ENCODE measurements at regions not wholly inside any gene's neighbourhood (a gene's known extent, or its start where the extent isn't known, plus 50 kb on each side); places are given as distances from the start of the nearest gene placed in this dataset.
"Not testable (repeated sequence)": the region's sequence is repeated elsewhere in the genome, so short reads cannot be mapped to it uniquely, and the experiment has no call there.

DNA sequence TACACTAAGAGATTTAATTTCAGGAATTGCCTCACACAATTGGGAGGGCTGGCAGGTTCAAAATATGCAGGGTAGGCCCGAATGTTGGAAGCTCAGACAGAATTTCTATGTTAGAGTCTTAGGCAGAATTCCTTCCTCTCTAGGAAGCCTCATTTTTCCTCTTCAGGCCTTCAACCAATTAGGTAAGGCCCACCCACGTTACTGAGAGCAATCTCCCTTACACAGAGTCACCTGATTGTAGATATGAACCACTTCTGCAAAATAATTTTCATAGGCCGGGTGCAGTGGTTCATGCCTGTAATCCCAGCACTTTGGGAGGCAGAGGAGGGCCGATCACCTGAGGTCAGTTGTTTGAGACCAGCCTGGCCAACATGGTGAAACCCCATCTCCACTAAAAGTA lies 50.2 kb upstream of the HIVEP1 start:
- no peak for DNase-seq (ENCODE audit: low read depth in 4 of 4, low spot score in 3 of 4)

GRCh38 chr6:11960909-11961779 lies 51.0 kb upstream of the HIVEP1 start:
- no peak for DNase-seq (ENCODE audit: low read depth in 4 of 4, low spot score in 3 of 4)

DNA sequence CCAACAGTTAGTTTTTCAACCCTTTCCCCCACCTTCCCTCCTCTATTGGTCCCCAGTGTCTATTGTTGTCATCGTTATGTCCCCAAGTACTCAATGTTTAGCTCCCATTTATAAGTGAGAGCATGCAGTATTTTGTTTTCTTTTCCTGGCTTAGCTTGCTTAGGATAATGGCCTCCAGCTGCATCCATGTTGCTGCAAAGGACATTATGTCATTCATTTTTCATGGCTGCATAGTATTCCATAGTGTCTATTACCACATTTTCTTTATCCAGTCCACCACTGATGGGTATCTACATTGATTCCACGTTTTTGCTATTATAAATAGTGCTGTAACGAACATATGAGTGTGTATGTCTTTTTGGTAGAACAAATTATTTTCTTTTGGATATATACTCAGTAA lies 55.3 kb upstream of the HIVEP1 start:
- no peak for DNase-seq (ENCODE audit: low read depth in 4 of 4, low spot score in 3 of 4)

GRCh38 chr6:11953641-11954040 lies 58.5 kb upstream of the HIVEP1 start:
- DNase-seq (ENCODE audit: low read depth in 4 of 4, low spot score in 3 of 4) = no peak

DNA sequence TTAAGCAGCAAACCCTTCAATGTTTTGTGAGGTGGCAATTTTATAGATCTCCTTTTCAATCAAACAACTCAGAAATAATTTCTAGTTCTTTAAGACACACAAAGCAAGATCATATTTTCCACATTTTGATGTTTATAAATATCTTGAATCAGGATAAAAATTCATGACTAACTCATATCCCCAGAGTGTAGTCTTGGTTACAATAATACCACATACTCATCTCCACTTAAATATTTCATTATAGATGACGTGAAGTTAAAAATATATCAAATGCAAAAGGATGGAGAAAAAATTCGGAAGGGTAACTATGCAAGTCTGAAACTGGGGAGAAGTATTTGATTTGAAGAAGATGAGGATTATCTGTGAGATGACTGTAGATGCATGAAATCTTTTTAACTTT lies 59.8 kb upstream of the HIVEP1 start:
- no peak for DNase-seq (ENCODE audit: low read depth in 4 of 4, low spot score in 3 of 4)

GRCh38 chr6:11951868-11952267 lies 60.2 kb upstream of the HIVEP1 start:
- DNase-seq (ENCODE audit: low read depth in 4 of 4, low spot score in 3 of 4) = no peak

DNA sequence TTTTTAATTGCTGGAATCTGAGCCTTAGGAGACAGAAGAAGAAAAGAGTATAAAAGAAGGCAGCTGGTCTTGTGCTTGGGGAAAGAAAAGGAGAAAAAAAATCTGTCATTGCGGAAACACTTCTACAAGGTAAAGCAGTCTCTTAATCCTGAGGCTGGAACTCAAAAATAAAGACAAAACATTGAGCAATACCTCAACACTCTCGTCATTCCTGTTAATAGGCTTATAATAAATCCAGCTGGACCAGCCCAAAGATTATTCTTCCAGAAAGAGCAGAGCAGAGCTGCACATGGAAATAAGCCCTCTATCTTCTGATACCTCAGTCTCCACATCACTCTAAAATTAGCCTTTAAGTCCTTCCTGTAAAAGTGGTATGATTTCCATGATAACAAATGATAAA lies 62.0 kb upstream of the HIVEP1 start:
- no peak for DNase-seq (ENCODE audit: low read depth in 4 of 4, low spot score in 3 of 4)

GRCh38 chr6:11947575-11947974 lies 64.5 kb upstream of the HIVEP1 start:
- no peak for DNase-seq (ENCODE audit: low read depth in 4 of 4, low spot score in 3 of 4)

GRCh38 chr6:11947063-11947462 lies 65.0 kb upstream of the HIVEP1 start:
- DNase-seq (ENCODE audit: low read depth in 4 of 4, low spot score in 3 of 4) = no peak

- peak in 1 of 4 donors; percentile 33 for DNase-seq (ENCODE audit: low read depth in 4 of 4, low spot score in 3 of 4)
Observed at GRCh38 chr6:11944111-11944510, 68.0 kb upstream of the HIVEP1 start.

- no peak for DNase-seq (ENCODE audit: low read depth in 4 of 4, low spot score in 3 of 4)
Observed at GRCh38 chr6:11943060-11943459, 69.1 kb upstream of the HIVEP1 start.

DNA sequence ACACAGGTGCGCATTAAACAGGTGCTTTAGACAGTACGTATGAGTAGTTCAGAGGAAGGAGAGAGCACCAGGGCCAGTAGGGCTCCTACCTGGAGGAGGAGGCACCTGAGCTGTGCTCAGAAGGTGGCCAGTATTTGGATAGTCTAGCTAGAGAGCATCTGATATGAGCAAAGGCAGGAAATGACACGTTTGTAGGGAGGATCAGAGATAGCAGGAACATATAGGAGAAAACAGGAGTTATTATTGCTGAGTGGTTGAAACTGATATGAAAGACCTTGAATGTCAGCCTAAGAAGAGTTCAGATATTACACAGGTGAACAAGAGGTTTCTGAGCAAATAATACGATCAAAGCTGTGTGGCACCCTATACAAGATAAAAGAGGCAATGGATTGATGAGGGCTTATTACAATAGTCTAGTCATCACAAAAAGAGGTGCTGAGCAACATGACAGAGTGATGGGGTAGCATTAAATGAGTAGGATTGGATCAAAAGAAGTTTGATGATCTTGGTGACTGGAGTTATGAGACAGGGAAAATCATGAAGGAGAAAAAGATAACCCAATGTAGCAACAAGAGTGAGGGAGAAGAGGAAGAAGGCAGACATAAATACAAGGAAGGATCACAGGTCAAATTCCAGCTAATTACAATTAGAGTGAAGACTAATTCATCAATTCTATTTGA lies 69.8 kb upstream of the HIVEP1 start:
- DNase-seq (ENCODE audit: low read depth in 4 of 4, low spot score in 3 of 4) = no peak

DNA sequence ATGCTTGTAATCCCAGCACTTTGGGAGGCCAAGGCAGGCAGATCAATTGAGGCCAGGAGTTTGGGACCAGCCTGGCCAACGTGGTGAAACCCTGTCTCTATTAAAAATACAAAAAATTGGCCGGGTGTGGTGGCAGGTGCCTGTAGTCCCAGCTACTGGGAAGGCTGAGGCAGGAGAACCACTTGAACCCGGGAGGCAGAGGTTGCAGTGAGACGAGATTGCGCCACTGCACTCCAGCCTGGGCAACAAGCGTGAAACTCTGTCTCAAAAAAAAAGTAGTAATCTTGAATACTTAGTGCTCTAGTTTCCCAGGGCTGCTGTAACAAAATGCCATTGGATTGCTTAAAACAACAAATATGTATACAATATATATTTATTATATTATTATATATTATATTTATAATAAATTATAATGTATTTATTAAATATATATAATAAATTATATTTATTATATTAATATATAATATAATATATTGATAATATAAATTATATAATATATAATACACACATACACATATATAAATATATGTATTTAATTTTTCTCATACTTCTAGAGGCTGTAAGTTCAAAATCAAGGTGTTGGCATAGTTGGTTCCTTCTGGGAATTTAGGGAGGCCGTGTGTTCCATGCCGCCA lies 71.5 kb upstream of the HIVEP1 start:
- DNase-seq (ENCODE audit: low read depth in 4 of 4, low spot score in 3 of 4) = not testable (repeated sequence)

GRCh38 chr6:11938285-11938890 lies 73.7 kb upstream of the HIVEP1 start:
- peak; percentile 23 to 67 (median 42) for DNase-seq (ENCODE audit: low read depth in 4 of 4, low spot score in 3 of 4)

DNA sequence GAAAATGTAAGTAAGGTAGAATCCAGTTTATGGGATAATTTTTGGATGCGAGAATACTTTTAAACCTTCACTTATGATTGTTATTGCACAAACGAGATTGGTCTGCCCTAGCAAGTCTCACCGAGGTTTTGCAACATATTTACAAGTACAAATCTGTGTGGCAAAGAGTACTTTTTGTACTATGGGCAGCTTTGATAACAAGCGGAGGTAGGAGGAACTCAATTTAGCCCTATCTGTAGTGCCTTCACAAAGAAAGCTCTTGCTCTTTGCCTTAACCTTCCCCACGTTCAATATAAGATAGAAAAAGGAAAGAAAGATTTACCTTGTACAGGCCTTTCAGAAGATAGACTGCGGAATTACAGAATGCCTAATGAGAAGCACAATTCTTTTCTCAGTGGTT lies 77.5 kb upstream of the HIVEP1 start:
- no peak for DNase-seq (ENCODE audit: low read depth in 4 of 4, low spot score in 3 of 4)

DNA sequence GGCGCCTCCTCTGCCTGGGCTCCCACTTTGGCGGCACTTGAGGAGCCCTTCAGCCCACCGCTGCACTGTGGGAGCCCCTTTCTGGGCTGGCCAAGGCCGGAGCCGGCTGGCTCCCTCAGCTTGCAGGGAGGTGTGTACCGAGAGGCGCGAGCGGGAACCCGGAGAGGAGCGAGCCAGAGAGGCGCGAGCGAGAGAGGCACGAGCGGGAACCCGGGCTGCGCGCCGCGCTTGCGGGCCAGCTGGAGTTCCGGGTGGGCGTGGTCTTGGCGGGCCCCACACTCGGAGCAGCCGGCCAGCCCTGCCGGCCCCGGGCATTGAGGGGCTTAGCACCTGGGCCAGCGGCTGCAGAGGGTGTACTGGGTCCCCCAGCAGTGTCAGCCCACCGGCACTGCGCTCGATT lies 79.2 kb upstream of the HIVEP1 start:
- DNase-seq (ENCODE audit: low read depth in 4 of 4, low spot score in 3 of 4) = not testable (repeated sequence)

GRCh38 chr6:11931296-11932035 lies 80.6 kb upstream of the HIVEP1 start:
- DNase-seq (ENCODE audit: low read depth in 4 of 4, low spot score in 3 of 4) = no peak

- not testable (repeated sequence) for DNase-seq (ENCODE audit: low read depth in 4 of 4, low spot score in 3 of 4)
Observed at GRCh38 chr6:11930834-11931233, 81.3 kb upstream of the HIVEP1 start.

DNA sequence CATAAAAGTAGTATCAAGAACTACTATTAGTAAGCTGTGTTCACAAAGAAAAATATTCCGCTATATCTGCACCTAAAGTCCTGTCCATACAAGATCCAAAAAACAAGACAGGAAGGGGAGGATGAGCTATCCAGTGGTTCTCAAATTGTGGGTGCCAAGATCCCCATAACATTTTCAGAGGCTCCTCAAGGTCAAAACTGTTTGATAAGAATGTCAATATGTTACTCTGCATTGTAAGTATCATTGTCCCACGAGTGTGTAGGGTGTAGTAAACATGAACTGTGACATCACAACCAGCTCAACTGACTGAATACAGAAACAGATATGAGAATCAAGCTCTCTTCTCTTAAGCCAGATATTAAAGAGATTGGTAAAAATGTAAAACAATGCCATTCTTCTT lies 81.9 kb upstream of the HIVEP1 start:
- no peak for DNase-seq (ENCODE audit: low read depth in 4 of 4, low spot score in 3 of 4)

- DNase-seq (ENCODE audit: low read depth in 4 of 4, low spot score in 3 of 4) = no peak
Observed at GRCh38 chr6:11929241-11929835, 82.8 kb upstream of the HIVEP1 start.

All from right renal pelvis (tissue), 4 donors.